Pons (tissue), 1 donor: ENCODE measurements at regions not wholly inside any gene's neighbourhood (a gene's known extent, or its start where the extent isn't known, plus 50 kb on each side); places are given as distances from the start of the nearest gene placed in this dataset.

Source experiments
- DNase-seq: peaks from one replicate; pipeline ENCODE4 v3.0.0-alpha.2; 2016; ENCODE audit warnings: low spot score

GRCh38 chr21:16911166-16911607 lies 601.7 kb upstream of the CXADR start:
- no peak for DNase-seq

GRCh38 chr21:16912075-16912474 lies 600.8 kb upstream of the CXADR start:
- DNase-seq, result no peak

- no peak for DNase-seq
Measured at GRCh38 chr21:16913010-16913409, 599.8 kb upstream of the CXADR start.

- no peak for DNase-seq
Measured at GRCh38 chr21:16928439-16928838, 584.4 kb upstream of the CXADR start.

- no peak for DNase-seq
Measured at GRCh38 chr21:16932314-16932713, 580.5 kb upstream of the CXADR start.

- no peak for DNase-seq
Measured at GRCh38 chr21:16942703-16943102, 570.1 kb upstream of the CXADR start.

GRCh38 chr21:16943231-16943630 lies 569.6 kb upstream of the CXADR start:
- DNase-seq, result no peak

GRCh38 chr21:16945580-16945979 lies 567.3 kb upstream of the CXADR start:
- no peak for DNase-seq

- no peak for DNase-seq
Measured at GRCh38 chr21:16956824-16957223, 556.0 kb upstream of the CXADR start.

- DNase-seq, result no peak
Measured at GRCh38 chr21:16965424-16965823, 547.4 kb upstream of the CXADR start.

GRCh38 chr21:16968436-16968835 lies 544.4 kb upstream of the CXADR start:
- DNase-seq, result no peak

- DNase-seq, result no peak
Measured at GRCh38 chr21:16969636-16970035, 543.2 kb upstream of the CXADR start.

GRCh38 chr21:16974060-16974459 lies 538.8 kb upstream of the CXADR start:
- no peak for DNase-seq

- no peak for DNase-seq
Measured at GRCh38 chr21:16976193-16976592, 536.6 kb upstream of the CXADR start.

GRCh38 chr21:16978309-16978895 lies 534.4 kb upstream of the CXADR start:
- no peak for DNase-seq

- DNase-seq, result no peak
Measured at GRCh38 chr21:16979574-16979973, 533.3 kb upstream of the CXADR start.

- DNase-seq, result no peak
Measured at GRCh38 chr21:16983420-16983819, 529.4 kb upstream of the CXADR start.

- no peak for DNase-seq
Measured at GRCh38 chr21:16992448-16992847, 520.4 kb upstream of the CXADR start.

GRCh38 chr21:16993416-16994038 lies 519.3 kb upstream of the CXADR start:
- DNase-seq, result no peak

GRCh38 chr21:17002594-17003257 lies 510.1 kb upstream of the CXADR start:
- no peak for DNase-seq

- no peak for DNase-seq
Measured at GRCh38 chr21:17003258-17003615, 509.6 kb upstream of the CXADR start.

- no peak for DNase-seq
Measured at GRCh38 chr21:17003763-17004373, 509.0 kb upstream of the CXADR start.

GRCh38 chr21:17032141-17032655 lies 480.6 kb upstream of the CXADR start:
- no peak for DNase-seq
